ENCODE measurements at regions not wholly inside any gene's neighbourhood (a gene's known extent, or its start where the extent isn't known, plus 50 kb on each side); places are given as distances from the start of the nearest gene placed in this dataset.

DNA sequence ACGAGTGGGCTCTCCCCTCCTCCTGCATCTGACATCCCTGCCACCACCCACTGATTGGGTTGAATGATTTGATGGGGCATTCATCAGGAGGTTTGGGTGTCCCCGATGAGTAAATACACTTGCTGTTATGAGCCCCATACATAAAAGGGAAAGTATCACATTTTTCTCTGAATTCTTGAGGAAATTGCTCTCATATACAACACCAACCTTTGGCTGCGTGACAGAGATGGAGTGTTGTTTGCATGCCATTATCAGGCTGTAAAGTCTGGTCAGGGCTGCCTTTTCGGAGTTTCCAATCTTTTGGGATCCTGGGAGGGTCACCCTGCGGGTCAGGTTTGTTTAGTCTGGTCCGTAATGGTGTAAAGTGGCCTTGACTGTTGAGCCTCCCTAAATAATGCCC lies 227.9 kb upstream of the SPRED2 start:
- no peak for TF ChIP-seq CTCF (IDR thresholded peaks at IDR 0.05)
- TF ChIP-seq POLR2A (IDR thresholded peaks at IDR 0.05) = no peak

All from Peyer's patch (tissue), 4 donors.